ENCODE measurements at regions not wholly inside any gene's neighbourhood (a gene's known extent, or its start where the extent isn't known, plus 50 kb on each side); places are given as distances from the start of the nearest gene placed in this dataset.

DNA sequence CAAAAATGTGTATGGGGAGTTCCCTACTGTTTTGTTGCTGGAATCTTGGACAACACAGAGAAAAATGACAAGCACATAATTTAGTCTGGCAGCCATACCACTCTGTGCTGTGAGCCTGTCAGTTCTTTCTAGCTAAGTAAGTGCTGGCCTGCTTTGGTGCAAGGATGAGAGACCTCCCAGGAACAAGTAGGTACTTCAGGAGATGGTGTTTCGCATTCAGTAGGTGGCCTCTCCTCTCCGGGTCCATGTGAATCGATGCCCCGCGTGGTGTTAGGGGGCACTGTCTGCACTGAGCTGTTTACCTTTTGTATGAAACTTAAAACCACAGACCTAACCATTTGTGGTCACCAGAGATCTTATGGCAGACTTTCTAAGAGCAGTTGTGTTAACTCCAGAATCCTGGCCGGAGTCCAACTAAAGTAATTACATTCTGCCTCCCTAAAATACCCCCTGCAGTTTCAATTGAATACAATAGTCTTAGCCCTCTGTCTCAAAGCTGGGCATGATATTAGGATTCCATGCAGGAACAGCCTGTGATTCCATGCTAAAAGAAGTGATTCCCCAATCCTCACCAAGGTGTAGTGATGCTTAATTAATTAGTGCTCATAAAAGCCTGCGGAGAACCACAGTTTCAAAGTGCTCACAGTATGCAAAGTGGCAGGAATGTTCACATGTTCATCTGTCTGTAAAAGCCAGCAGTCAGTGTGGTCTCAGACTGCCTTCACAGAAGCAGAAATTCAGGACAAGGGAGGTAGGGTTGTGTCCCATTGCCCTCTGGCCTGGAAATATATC lies 64.2 kb downstream of the LLPH start:
- ATAC-seq, result no peak
- no peak for DNase-seq
- Histone ChIP-seq H3K4me3 (ENCODE audit: low read length) (no peak overlapping the region), H3K4me1 (ENCODE audit: control insufficient read depth, insufficient read depth, low read length) (no peaks in the 10 kb centered on the region), H3K27me3 (ENCODE audit: control insufficient read depth, insufficient read depth) (no peaks in the 10 kb centered on the region), H3K9me3 (ENCODE audit: control insufficient read depth, low read length) (no peaks in the 10 kb centered on the region), H3K27ac (ENCODE audit: low read length) (no peak overlapping the region)
- 71% methylated on average over 7 of the region's 7 CpGs for WGBS
- intact Hi-C loops (cut with DNase I), result no loop called here

DNA sequence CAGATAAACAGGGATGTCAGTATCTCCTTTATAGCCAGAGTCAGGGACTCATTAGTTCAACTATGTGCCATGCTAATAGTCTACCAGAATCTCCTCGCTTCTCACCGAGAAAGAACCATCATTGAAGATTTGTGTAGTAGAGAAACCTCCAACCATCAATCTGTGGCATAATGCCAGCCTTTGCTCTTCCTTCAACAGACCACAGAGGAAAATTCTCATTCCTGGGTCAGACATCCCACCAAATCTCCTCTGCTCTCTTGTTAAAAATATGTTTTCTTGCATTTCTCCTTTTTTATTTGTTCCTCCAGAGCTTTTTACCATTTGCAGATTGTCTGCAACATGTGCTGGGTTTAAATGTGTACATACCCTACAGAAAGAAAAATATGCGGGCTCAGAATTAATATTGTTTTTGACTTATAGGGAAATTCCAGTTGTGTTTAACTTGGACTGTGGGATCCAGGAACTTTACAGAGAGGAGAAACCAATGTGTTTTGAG lies 64.9 kb downstream of the LLPH start:
- Histone ChIP-seq H3K27me3 (ENCODE audit: control insufficient read depth, insufficient read depth) (no peaks in the 10 kb centered on the region), H3K4me3 (ENCODE audit: low read length) (no peak overlapping the region), H3K9me3 (ENCODE audit: control insufficient read depth, low read length) (no peaks in the 10 kb centered on the region), H3K4me1 (ENCODE audit: control insufficient read depth, insufficient read depth, low read length) (no peaks in the 10 kb centered on the region), H3K27ac (ENCODE audit: low read length) (no peak overlapping the region)
- ATAC-seq, result no peak
- DNase-seq, result no peak
- WGBS, result 80% methylated on average over 3 of the region's 3 CpGs
- intact Hi-C loops (cut with DNase I), result no loop called here

DNA sequence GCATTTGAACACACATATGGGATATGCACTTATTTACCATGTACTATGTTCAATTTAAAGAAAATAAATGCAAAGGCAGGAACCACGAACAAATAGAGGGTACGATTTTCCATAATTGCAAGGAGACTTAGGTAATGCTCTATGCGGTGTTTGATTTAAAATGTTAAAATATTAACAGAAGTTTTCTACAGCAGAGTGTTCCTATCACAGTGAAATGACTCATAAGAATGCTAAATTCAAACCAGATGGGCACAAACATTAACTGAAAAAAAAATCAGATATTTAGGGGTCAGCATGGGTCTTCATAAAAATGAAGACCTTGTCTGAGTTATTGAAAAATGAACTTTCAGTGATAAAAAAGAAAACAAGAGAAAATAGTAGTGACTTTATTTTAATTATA lies 65.4 kb downstream of the LLPH start:
- H3K27ac ChIP-seq (ENCODE audit: low read length), result no peak overlapping the region
- no peak for DNase-seq
- no peaks in the 10 kb centered on the region for H3K9me3 ChIP-seq (ENCODE audit: control insufficient read depth, low read length)
- H3K4me1 ChIP-seq (ENCODE audit: control insufficient read depth, insufficient read depth, low read length), result no peaks in the 10 kb centered on the region
- H3K27me3 ChIP-seq (ENCODE audit: control insufficient read depth, insufficient read depth), result no peaks in the 10 kb centered on the region
- H3K4me3 ChIP-seq (ENCODE audit: low read length), result no peak overlapping the region
- intact Hi-C loops (cut with DNase I), result no loop called here
- no peak for ATAC-seq
- 90% methylated on average over 3 of the region's 3 CpGs for WGBS

DNA sequence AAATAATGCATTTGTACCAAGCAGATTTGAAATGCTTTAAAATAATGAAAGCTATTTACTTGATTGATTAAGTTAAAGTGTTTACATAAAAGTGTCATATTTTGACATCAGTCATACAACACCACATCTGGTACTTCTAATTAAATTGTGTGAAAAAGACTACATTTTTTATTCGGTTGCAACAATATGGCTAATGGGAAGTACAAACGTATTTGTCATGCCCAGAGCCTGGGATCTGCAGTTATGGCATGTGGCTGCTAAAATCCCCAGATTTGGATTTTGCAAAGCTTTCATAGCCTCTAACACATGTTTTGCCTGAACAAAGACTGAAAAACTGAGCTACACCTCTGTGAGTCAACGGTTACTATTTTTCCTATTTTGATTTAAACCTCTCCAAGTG lies 66.6 kb downstream of the LLPH start:
- 86% methylated on average over 3 of the region's 3 CpGs for WGBS
- Histone ChIP-seq H3K27ac (ENCODE audit: low read length) (no peak overlapping the region), H3K27me3 (ENCODE audit: control insufficient read depth, insufficient read depth) (no peaks in the 10 kb centered on the region), H3K9me3 (ENCODE audit: control insufficient read depth, low read length) (no peaks in the 10 kb centered on the region), H3K4me1 (ENCODE audit: control insufficient read depth, insufficient read depth, low read length) (no peaks in the 10 kb centered on the region), H3K4me3 (ENCODE audit: low read length) (no peak overlapping the region)
- ATAC-seq, result no peak
- intact Hi-C loops (cut with DNase I), result no loop called here
- no peak for DNase-seq

DNA sequence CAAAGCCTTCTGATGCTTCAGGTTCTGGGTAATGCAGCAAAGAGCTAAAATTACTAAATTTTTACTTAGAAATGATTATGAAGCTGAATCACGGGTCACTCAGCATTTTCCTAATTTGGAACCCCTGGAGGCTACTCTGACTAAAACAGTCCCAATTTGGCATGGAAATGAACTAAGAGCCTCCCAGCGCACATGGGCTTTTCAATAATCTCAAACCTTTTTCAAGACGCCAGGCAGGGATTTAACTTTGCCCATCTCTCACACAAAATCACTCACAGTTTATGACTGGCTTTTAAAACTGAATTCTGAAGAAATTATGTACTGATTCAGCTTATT lies 68.3 kb downstream of the LLPH start:
- 54% methylated on average over 3 of the region's 3 CpGs for WGBS

DNA sequence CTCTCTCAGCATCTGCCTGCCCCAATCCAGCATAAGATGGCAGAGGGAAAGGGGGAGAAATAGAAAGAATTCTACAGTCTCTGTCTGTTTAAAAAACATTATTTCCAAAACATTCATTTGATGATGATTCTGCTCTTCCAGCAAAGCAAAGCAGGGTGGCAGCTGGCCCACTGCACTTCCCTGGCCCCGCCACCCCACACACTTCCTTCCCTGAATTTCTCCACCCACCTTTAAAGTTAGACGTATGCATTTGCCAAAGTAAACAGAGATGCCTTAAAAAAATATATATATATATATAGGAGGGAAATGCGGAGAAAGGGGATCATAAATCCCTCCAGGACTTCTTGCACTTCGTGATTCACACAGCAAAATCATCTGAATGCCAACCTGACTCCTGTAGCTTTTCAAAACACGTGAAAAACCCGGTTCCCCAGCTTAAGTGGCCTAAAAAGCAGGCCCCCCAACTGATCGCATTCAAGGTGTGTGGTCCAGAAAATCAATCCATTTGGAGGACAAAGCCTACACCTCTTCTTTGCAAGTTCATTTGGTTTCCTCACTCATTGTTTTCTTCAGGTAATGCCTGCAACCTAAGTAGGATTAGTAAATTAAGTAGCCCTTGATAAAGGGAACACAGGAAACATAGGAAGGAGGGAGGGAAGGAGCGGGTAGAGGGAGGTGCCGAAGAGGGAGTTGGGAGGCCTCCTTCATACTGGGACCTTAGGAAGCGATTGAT lies 68.8 kb downstream of the LLPH start:
- H3K27ac ChIP-seq (ENCODE audit: low read length), result no peak overlapping the region
- no peaks in the 10 kb centered on the region for H3K9me3 ChIP-seq (ENCODE audit: control insufficient read depth, low read length)
- ATAC-seq, result no peak
- H3K4me3 ChIP-seq (ENCODE audit: low read length), result no peak overlapping the region
- intact Hi-C loops (cut with DNase I), result no loop called here
- DNase-seq, result no peak
- H3K27me3 ChIP-seq (ENCODE audit: control insufficient read depth, insufficient read depth), result no peaks in the 10 kb centered on the region
- H3K4me1 ChIP-seq (ENCODE audit: control insufficient read depth, insufficient read depth, low read length), result no peaks in the 10 kb centered on the region
- WGBS, result 56% methylated on average over 10 of the region's 10 CpGs

More for the DNA sequence above, 68.3 kb downstream of the LLPH start:
- H3K4me1 ChIP-seq (ENCODE audit: control insufficient read depth, insufficient read depth, low read length), result no peaks in the 10 kb centered on the region
- intact Hi-C loops (cut with DNase I), result no loop called here
- H3K4me3 ChIP-seq (ENCODE audit: low read length), result no peak overlapping the region
- no peaks in the 10 kb centered on the region for H3K27me3 ChIP-seq (ENCODE audit: control insufficient read depth, insufficient read depth)
- no peak for DNase-seq
- no peaks in the 10 kb centered on the region for H3K9me3 ChIP-seq (ENCODE audit: control insufficient read depth, low read length)
- no peak overlapping the region for H3K27ac ChIP-seq (ENCODE audit: low read length)
- ATAC-seq, result no peak

DNA sequence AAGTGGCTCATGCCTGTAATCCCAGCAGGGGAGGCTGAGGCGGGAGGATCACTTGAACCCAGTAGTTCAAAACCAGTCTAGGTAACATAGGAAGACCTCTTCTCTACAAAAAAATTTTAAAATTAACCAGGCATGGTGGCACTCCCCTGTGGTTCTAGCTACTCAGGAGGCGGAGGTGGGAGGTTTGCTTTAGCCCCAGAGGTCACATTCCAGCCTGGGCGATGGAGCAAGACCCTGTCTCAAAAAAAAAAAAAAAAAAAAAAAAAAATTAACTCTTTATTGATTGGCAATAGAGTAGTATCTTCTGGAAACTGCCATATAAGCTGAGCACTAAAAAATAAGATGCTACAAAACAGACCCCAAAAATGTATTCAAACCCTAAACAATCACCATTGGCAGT lies 69.5 kb downstream of the LLPH start:
- H3K27ac ChIP-seq (ENCODE audit: low read length), result no peak overlapping the region
- no peaks in the 10 kb centered on the region for H3K4me1 ChIP-seq (ENCODE audit: control insufficient read depth, insufficient read depth, low read length)
- H3K9me3 ChIP-seq (ENCODE audit: control insufficient read depth, low read length), result no peaks in the 10 kb centered on the region
- no peak for ATAC-seq
- intact Hi-C loops (cut with DNase I), result no loop called here
- DNase-seq, result no peak
- H3K27me3 ChIP-seq (ENCODE audit: control insufficient read depth, insufficient read depth), result no peaks in the 10 kb centered on the region
- no peak overlapping the region for H3K4me3 ChIP-seq (ENCODE audit: low read length)
- WGBS, result 85% methylated on average over 3 of the region's 3 CpGs

DNA sequence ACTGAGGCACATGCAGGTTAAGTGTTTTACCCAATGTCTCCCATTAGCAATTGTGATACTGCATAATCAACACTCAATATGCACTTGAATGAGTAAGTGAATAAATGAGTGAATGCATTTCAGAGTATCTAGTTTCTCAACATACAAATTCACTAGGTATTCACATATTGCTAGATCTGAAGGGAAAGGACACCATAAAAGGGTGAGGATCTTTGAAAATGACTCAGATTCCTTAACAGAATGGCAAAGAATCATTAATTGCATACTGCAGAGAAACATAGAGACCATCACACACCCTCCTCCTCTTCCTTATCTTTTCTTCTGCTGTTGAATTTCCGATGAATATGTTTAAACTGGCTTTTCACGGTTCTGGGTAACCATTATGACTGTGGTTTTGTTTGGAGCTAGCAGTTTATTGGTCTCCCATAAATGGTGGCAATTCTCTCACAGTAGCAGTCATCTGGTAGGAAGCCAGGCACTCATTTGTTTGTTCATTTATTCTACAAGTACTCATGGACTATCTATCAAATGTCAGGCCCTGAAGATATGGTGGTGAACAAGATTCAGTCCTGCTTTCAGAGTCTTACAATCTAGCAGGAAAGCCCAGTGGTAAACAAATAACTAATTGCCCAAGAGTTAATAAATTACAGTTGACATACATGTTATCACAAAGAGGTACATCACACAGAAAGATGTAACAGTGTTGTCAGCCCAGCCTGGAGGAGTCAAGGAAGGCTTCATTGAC lies 70.2 kb downstream of the LLPH start:
- Histone ChIP-seq H3K27ac (ENCODE audit: low read length) (no peak overlapping the region), H3K4me1 (ENCODE audit: control insufficient read depth, insufficient read depth, low read length) (no peaks in the 10 kb centered on the region), H3K9me3 (ENCODE audit: control insufficient read depth, low read length) (no peaks in the 10 kb centered on the region), H3K4me3 (ENCODE audit: low read length) (no peak overlapping the region), H3K27me3 (ENCODE audit: control insufficient read depth, insufficient read depth) (no peaks in the 10 kb centered on the region)
- no peak for DNase-seq
- intact Hi-C loops (cut with DNase I), result no loop called here
- no peak for ATAC-seq
- WGBS, result 62% methylated on average over 2 of the region's 2 CpGs

DNA sequence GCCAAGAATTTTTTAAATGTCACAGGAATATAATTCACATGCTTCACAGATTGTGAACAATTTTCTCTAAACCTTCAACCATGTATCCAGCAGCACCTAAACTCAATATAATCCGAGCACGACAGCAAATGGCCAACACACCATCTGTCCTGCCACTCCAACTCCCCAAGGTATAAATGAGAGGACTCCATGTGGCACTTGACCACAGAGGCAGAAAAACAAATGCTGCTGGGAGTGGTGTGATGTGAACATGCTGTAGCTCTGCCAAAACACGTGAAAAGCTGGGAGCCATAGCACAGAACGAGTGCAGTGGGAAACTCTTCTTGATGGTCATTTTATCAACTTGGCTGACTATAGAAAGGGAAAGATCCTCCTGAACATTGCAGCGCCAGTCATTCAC lies 70.9 kb downstream of the LLPH start:
- no peaks in the 10 kb centered on the region for H3K27me3 ChIP-seq (ENCODE audit: control insufficient read depth, insufficient read depth)
- no peak for ATAC-seq
- intact Hi-C loops (cut with DNase I), result no loop called here
- DNase-seq, result no peak
- no peaks in the 10 kb centered on the region for H3K4me1 ChIP-seq (ENCODE audit: control insufficient read depth, insufficient read depth, low read length)
- H3K27ac ChIP-seq (ENCODE audit: low read length), result no peak overlapping the region
- 75% methylated on average over 5 of the region's 5 CpGs for WGBS
- no peak overlapping the region for H3K4me3 ChIP-seq (ENCODE audit: low read length)
- H3K9me3 ChIP-seq (ENCODE audit: control insufficient read depth, low read length), result no peaks in the 10 kb centered on the region

DNA sequence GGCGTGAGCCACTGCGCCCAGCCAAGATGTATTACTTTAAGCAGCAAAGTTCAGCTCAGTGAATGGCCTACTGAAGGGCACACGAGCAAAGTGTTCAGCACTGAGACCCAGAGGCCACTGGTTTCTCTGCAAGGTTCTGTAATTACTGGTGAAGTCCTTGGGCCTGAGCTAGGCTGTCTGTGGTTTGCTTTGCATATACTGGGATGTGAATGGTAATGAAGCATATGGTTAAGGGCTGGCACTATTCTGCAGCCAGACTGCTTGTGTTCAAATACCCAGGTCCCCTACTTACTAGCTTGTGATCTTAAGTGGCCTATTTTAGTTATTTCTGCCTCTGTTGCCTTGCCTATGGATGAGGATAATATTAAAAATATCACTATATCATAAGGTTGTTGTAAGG lies 72.0 kb downstream of the LLPH start:
- WGBS, result 95% methylated on average over 3 of the region's 3 CpGs
- intact Hi-C loops (cut with DNase I), result no loop called here
- Histone ChIP-seq H3K27me3 (ENCODE audit: control insufficient read depth, insufficient read depth) (no peaks in the 10 kb centered on the region), H3K27ac (ENCODE audit: low read length) (no peak overlapping the region), H3K4me1 (ENCODE audit: control insufficient read depth, insufficient read depth, low read length) (no peaks in the 10 kb centered on the region), H3K9me3 (ENCODE audit: control insufficient read depth, low read length) (no peaks in the 10 kb centered on the region), H3K4me3 (ENCODE audit: low read length) (no peak overlapping the region)
- ATAC-seq, result no peak
- DNase-seq, result no peak

DNA sequence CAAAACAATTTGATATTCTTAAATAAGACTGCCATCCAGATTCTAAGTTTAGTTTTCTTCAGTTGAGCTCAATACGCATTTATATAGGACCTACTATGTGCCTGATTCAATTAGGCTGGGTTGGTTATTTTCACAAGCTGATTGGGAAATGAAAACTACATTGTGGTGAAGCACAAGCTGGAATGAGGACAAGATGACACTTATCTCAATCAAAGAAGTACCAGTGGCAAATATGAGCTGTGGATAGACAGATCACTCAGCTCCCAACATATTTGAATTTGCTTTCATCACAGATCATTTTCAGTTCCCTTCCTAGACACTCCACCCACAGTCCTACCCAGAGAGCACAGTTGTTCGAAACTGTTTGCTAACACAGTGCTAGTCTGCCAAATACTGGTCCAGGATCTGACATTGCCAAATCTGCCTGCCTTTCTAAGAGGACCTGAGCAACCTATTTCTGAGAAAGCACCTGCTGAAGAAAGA lies 74.7 kb downstream of the LLPH start:
- no peaks in the 10 kb centered on the region for H3K27me3 ChIP-seq (ENCODE audit: control insufficient read depth, insufficient read depth)
- ATAC-seq, result no peak
- H3K4me1 ChIP-seq (ENCODE audit: control insufficient read depth, insufficient read depth, low read length), result no peaks in the 10 kb centered on the region
- no peaks in the 10 kb centered on the region for H3K9me3 ChIP-seq (ENCODE audit: control insufficient read depth, low read length)
- no peak overlapping the region for H3K27ac ChIP-seq (ENCODE audit: low read length)
- no peak for DNase-seq
- intact Hi-C loops (cut with DNase I), result no loop called here
- no peak overlapping the region for H3K4me3 ChIP-seq (ENCODE audit: low read length)
- 77% methylated on average over 2 of the region's 2 CpGs for WGBS

Measured in right cardiac atrium (tissue), 5 donors.